Mesendoderm (in vitro differentiated cells): ENCODE measurements at regions not wholly inside any gene's neighbourhood (a gene's known extent, or its start where the extent isn't known, plus 50 kb on each side); places are given as distances from the start of the nearest gene placed in this dataset.

Experiments
- DNase-seq: peaks from one replicate; pipeline ENCODE4 v3.0.0; 2013
- H2AK5ac ChIP-seq: 2 replicates; pipeline ENCODE4 v1.6.1; 2013; ENCODE audit warnings: low read length, inconsistent platforms
- H2BK120ac ChIP-seq: 2 replicates; pipeline ENCODE4 v1.6.1; 2013; ENCODE audit warnings: low read depth, mild to moderate bottlenecking, low read length, moderate library complexity, mixed read lengths
- H2BK15ac ChIP-seq: replicated peaks from 2 replicates; pipeline ENCODE4 v1.6.1; 2013; ENCODE audit warnings: low read depth, mild to moderate bottlenecking, moderate library complexity
- H2BK5ac ChIP-seq: 2 replicates; pipeline ENCODE4 v1.6.1; 2013; ENCODE audit warnings: low read length, inconsistent platforms
- H3K18ac ChIP-seq: 2 replicates; pipeline ENCODE4 v1.6.1; 2013; ENCODE audit warnings: mild to moderate bottlenecking, low read length, mixed read lengths
- H3K23ac ChIP-seq: one replicate; pipeline ENCODE4 v1.6.1; 2013; ENCODE audit warnings: low read length
- H3K27ac ChIP-seq: 2 replicates; pipeline ENCODE4 v1.5.1; 2013; ENCODE audit warnings: low read depth, mild to moderate bottlenecking, inconsistent platforms, low read length, moderate library complexity
- H3K27me3 ChIP-seq: 2 replicates; pipeline ENCODE4 v1.6.1; 2013; ENCODE audit warnings: low read length, control low read depth, mild to moderate bottlenecking, inconsistent platforms; ENCODE audit not compliant: insufficient read depth, poor library complexity
- H3K36me3 ChIP-seq: 2 replicates; pipeline ENCODE4 v1.6.1; 2013; ENCODE audit warnings: low read length, inconsistent platforms; ENCODE audit not compliant: control insufficient read depth, insufficient read depth
- H3K4ac ChIP-seq: one replicate; pipeline ENCODE4 v1.6.1; 2013; ENCODE audit warnings: low read depth, mild to moderate bottlenecking, low read length, moderate library complexity
- H3K4me1 ChIP-seq: 2 replicates; pipeline ENCODE4 v1.6.1; 2013; ENCODE audit warnings: low read depth, low read length, inconsistent platforms; ENCODE audit not compliant: control insufficient read depth
- H3K4me2 ChIP-seq: 2 replicates; pipeline ENCODE4 v1.6.1; 2013; ENCODE audit warnings: low read length
- H3K4me3 ChIP-seq: 2 replicates; pipeline ENCODE4 v1.5.1; 2013; ENCODE audit warnings: mild to moderate bottlenecking, low read length
- H3K56ac ChIP-seq: one replicate; pipeline ENCODE4 v1.6.1; 2013; ENCODE audit warnings: low read length
- H3K79me1 ChIP-seq: 2 replicates; pipeline ENCODE4 v1.6.1; 2013; ENCODE audit warnings: low read length, inconsistent platforms
- H3K79me2 ChIP-seq: 2 replicates; pipeline ENCODE4 v1.6.1; 2013; ENCODE audit warnings: mild to moderate bottlenecking, low read length; ENCODE audit not compliant: control insufficient read depth, insufficient read depth
- H3K9ac ChIP-seq: 2 replicates; pipeline ENCODE4 v1.6.1; 2013; ENCODE audit warnings: low read length, inconsistent platforms
- H4K5ac ChIP-seq: one replicate; pipeline ENCODE4 v1.6.1; 2013; ENCODE audit warnings: low read length
- H4K8ac ChIP-seq: one replicate; pipeline ENCODE4 v1.6.1; 2013; ENCODE audit warnings: low read depth, mild to moderate bottlenecking, control low read depth, low read length, moderate library complexity
- WGBS: extraction: QIAGEN DNeasy Blood & Tissue Kit; methylation state at CpG from one replicate; pipeline ENCODE4 v1.1.7; 2013; ENCODE audit warnings: low lambda C conversion rate, missing lambda C conversion rate; ENCODE audit not compliant: insufficient coverage; ENCODE audit errors: extremely low coverage; 5-methylcytosine and 5-hydroxymethylcytosine counted together

- Histone ChIP-seq H3K23ac (no peak overlapping the region), H3K4me1 (no peaks in the 10 kb centered on the region), H2AK5ac (no peak overlapping the region), H2BK120ac (no peak overlapping the region), H3K79me1 (no peaks in the 10 kb centered on the region), H3K18ac (no peak overlapping the region), H3K27me3 (no peaks in the 10 kb centered on the region), H3K36me3 (no peaks in the 10 kb centered on the region), H3K56ac (no peak overlapping the region), H3K27ac (no peak overlapping the region), H2BK5ac (no peak overlapping the region), H3K9ac (no peak overlapping the region), H4K5ac (no peak overlapping the region), H4K8ac (no peak overlapping the region), H3K4me3 (no peak overlapping the region), H3K4ac (no peak overlapping the region), H3K79me2 (no peaks in the 10 kb centered on the region), H2BK15ac (no peak overlapping the region), H3K4me2 (no peak overlapping the region)
- DNase-seq, result no peak
- WGBS, result no CpG with 5 or more reads among the region's 3 CpGs
Measured at GRCh38 chr10:53298443-53298842, 525.9 kb upstream of the MBL2 start.

GRCh38 chr10:53284615-53285182 lies 512.1 kb upstream of the MBL2 start:
- no peaks in the 10 kb centered on the region for H3K79me1 ChIP-seq
- no peaks in the 10 kb centered on the region for H3K36me3 ChIP-seq
- no peak overlapping the region for H4K8ac ChIP-seq
- H2BK5ac ChIP-seq, result no peak overlapping the region
- H3K23ac ChIP-seq, result no peak overlapping the region
- no peak overlapping the region for H3K9ac ChIP-seq
- H3K4me3 ChIP-seq, result no peak overlapping the region
- H3K79me2 ChIP-seq, result no peaks in the 10 kb centered on the region
- no peak for DNase-seq
- no peaks in the 10 kb centered on the region for H3K27me3 ChIP-seq
- WGBS, result no CpG with 5 or more reads among the region's 4 CpGs
- no peak overlapping the region for H4K5ac ChIP-seq
- H3K4me1 ChIP-seq, result no peaks in the 10 kb centered on the region
- no peak overlapping the region for H2BK15ac ChIP-seq
- no peak overlapping the region for H3K56ac ChIP-seq
- H2BK120ac ChIP-seq, result no peak overlapping the region
- H3K4ac ChIP-seq, result no peak overlapping the region
- H3K4me2 ChIP-seq, result no peak overlapping the region
- no peak overlapping the region for H2AK5ac ChIP-seq
- H3K27ac ChIP-seq, result no peak overlapping the region
- H3K18ac ChIP-seq, result no peak overlapping the region

- H2BK15ac ChIP-seq, result no peak overlapping the region
- H3K27me3 ChIP-seq, result no peaks in the 10 kb centered on the region
- H2BK5ac ChIP-seq, result no peak overlapping the region
- no peak overlapping the region for H3K56ac ChIP-seq
- no peak overlapping the region for H4K8ac ChIP-seq
- H3K79me1 ChIP-seq, result no peaks in the 10 kb centered on the region
- H3K4me3 ChIP-seq, result no peak overlapping the region
- no peak overlapping the region for H3K4ac ChIP-seq
- no peak overlapping the region for H3K4me2 ChIP-seq
- H2AK5ac ChIP-seq, result no peak overlapping the region
- no CpG with 5 or more reads among the region's 1 CpG for WGBS
- no peak overlapping the region for H3K9ac ChIP-seq
- H3K27ac ChIP-seq, result no peak overlapping the region
- no peak overlapping the region for H3K18ac ChIP-seq
- H3K36me3 ChIP-seq, result no peaks in the 10 kb centered on the region
- no peaks in the 10 kb centered on the region for H3K79me2 ChIP-seq
- no peaks in the 10 kb centered on the region for H3K4me1 ChIP-seq
- no peak overlapping the region for H2BK120ac ChIP-seq
- DNase-seq, result no peak
- H4K5ac ChIP-seq, result no peak overlapping the region
- no peak overlapping the region for H3K23ac ChIP-seq
Measured at GRCh38 chr10:53276797-53277196, 504.2 kb upstream of the MBL2 start.

GRCh38 chr10:53269482-53269881 lies 496.9 kb upstream of the MBL2 start:
- no CpG with 5 or more reads among the region's 2 CpGs for WGBS

GRCh38 chr10:53260213-53260612 lies 487.6 kb upstream of the MBL2 start:
- H3K9ac ChIP-seq, result no peak overlapping the region

More at GRCh38 chr10:53269482-53269881, 496.9 kb upstream of the MBL2 start:
- H3K4ac ChIP-seq, result no peak overlapping the region
- H3K36me3 ChIP-seq, result no peaks in the 10 kb centered on the region
- no peak overlapping the region for H2BK120ac ChIP-seq
- no peak for DNase-seq
- no peak overlapping the region for H2AK5ac ChIP-seq
- no peak overlapping the region for H4K8ac ChIP-seq
- no peak overlapping the region for H3K56ac ChIP-seq
- no peak overlapping the region for H4K5ac ChIP-seq
- no peaks in the 10 kb centered on the region for H3K79me2 ChIP-seq
- no peak overlapping the region for H3K9ac ChIP-seq
- no peaks in the 10 kb centered on the region for H3K4me1 ChIP-seq
- H2BK15ac ChIP-seq, result no peak overlapping the region
- H3K4me3 ChIP-seq, result no peak overlapping the region
- H3K27me3 ChIP-seq, result no peaks in the 10 kb centered on the region
- H3K18ac ChIP-seq, result no peak overlapping the region
- H3K79me1 ChIP-seq, result no peaks in the 10 kb centered on the region
- H3K27ac ChIP-seq, result no peak overlapping the region
- H2BK5ac ChIP-seq, result no peak overlapping the region
- H3K23ac ChIP-seq, result no peak overlapping the region
- H3K4me2 ChIP-seq, result no peak overlapping the region

GRCh38 chr10:53256623-53257022 lies 484.0 kb upstream of the MBL2 start:
- H4K8ac ChIP-seq, result no peak overlapping the region
- DNase-seq, result peak; percentile 95
- peak overlapping the region; percentile 68 for H3K18ac ChIP-seq
- H3K79me2 ChIP-seq, result no peaks in the 10 kb centered on the region
- no peaks in the 10 kb centered on the region for H3K36me3 ChIP-seq
- no peak overlapping the region for H3K23ac ChIP-seq
- no peak overlapping the region for H4K5ac ChIP-seq
- no peaks in the 10 kb centered on the region for H3K27me3 ChIP-seq
- H3K4me1 ChIP-seq, result no peaks in the 10 kb centered on the region
- no peak overlapping the region for H2BK15ac ChIP-seq
- no peak overlapping the region for H3K56ac ChIP-seq
- no peak overlapping the region for H3K4ac ChIP-seq
- peak overlapping the region; percentile 48 for H3K27ac ChIP-seq
- no peak overlapping the region for H2AK5ac ChIP-seq
- no peak overlapping the region for H3K4me2 ChIP-seq
- no peak overlapping the region for H3K9ac ChIP-seq
- H3K4me3 ChIP-seq, result no peak overlapping the region
- H2BK5ac ChIP-seq, result peak overlapping the region; percentile 27
- peak overlapping the region; percentile 85 for H2BK120ac ChIP-seq
- H3K79me1 ChIP-seq, result no peaks in the 10 kb centered on the region

More at GRCh38 chr10:53260213-53260612, 487.6 kb upstream of the MBL2 start:
- Histone ChIP-seq H3K4ac (no peak overlapping the region), H3K36me3 (no peaks in the 10 kb centered on the region), H3K4me1 (no peaks in the 10 kb centered on the region), H3K18ac (no peak overlapping the region), H2BK5ac (no peak overlapping the region), H3K4me3 (no peak overlapping the region), H2BK120ac (no peak overlapping the region), H2BK15ac (no peak overlapping the region), H2AK5ac (no peak overlapping the region), H3K23ac (no peak overlapping the region), H3K56ac (no peak overlapping the region), H3K79me2 (no peaks in the 10 kb centered on the region), H3K27me3 (no peaks in the 10 kb centered on the region), H4K8ac (no peak overlapping the region), H3K27ac (no peak overlapping the region), H3K79me1 (no peaks in the 10 kb centered on the region), H4K5ac (no peak overlapping the region), H3K4me2 (no peak overlapping the region)
- no CpG with 5 or more reads among the region's 1 CpG for WGBS
- no peak for DNase-seq
